ENCODE measurements at regions not wholly inside any gene's neighbourhood (a gene's known extent, or its start where the extent isn't known, plus 50 kb on each side); places are given as distances from the start of the nearest gene placed in this dataset.

DNA sequence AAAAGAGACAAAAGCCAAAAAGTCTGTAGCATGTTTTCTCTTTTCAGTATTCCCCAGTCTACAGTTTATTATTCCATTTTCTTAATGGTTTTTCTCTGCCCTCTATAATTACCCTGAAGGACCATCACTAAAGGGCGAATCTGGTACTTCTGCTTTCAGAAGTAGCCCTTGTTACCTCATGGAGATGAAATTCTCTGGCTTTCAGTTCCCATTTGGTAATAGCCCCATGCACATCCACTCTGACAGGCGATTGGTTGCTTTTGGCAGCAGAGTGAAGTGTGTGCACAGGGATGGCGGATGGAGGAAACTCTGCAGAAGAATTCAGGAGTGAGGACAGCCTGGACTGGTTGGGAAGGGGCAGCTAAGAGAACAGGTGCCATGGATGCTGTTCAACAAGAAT, 66.3 kb upstream of the NABP1 start:
- ATAC-seq (ENCODE audit: insufficient read depth, low read depth) (no peak), DNase-seq (no peak)
- H2AFZ ChIP-seq (ENCODE audit: low read depth, low read length): no peak overlapping the region
- no peaks in the 10 kb centered on the region for H3K9me3 ChIP-seq (ENCODE audit: insufficient read depth, low read length, severe bottlenecking)
- no peak overlapping the region for H3K4me3 ChIP-seq (ENCODE audit: low read depth in 1 of 2, low read length in 2 of 2)
- no peak overlapping the region for H3K27ac ChIP-seq (ENCODE audit: low read length)
- no peaks in the 10 kb centered on the region for H4K20me1 ChIP-seq (ENCODE audit: insufficient read depth, low read length)
- H3K36me3 ChIP-seq (ENCODE audit: insufficient read depth, low read length): no peaks in the 10 kb centered on the region
- H3K79me2 ChIP-seq (ENCODE audit: insufficient read depth, low read length): no peaks in the 10 kb centered on the region
- no peak overlapping the region for H3K9ac ChIP-seq (ENCODE audit: low read depth, low read length)
- no peak overlapping the region for H3K4me2 ChIP-seq (ENCODE audit: insufficient read depth, low read length)
- H3K4me1 ChIP-seq (ENCODE audit: insufficient read depth, low read length): peaks cover under 1% of the 10 kb centered on the region; the same call in 1 of the 2 replicates
- no peaks in the 10 kb centered on the region for H3K27me3 ChIP-seq (ENCODE audit: insufficient read depth, low read length, poor library complexity)
- TF ChIP-seq EZH2 (IDR thresholded peaks at IDR 0.05; ENCODE audit: borderline replicate concordance, low read depth, low read length, severe bottlenecking): no peak
- no peak for TF ChIP-seq CTCF (IDR thresholded peaks at IDR 0.05; ENCODE audit: borderline replicate concordance, extremely low read depth, low read length, poor library complexity, severe bottlenecking)

DNA sequence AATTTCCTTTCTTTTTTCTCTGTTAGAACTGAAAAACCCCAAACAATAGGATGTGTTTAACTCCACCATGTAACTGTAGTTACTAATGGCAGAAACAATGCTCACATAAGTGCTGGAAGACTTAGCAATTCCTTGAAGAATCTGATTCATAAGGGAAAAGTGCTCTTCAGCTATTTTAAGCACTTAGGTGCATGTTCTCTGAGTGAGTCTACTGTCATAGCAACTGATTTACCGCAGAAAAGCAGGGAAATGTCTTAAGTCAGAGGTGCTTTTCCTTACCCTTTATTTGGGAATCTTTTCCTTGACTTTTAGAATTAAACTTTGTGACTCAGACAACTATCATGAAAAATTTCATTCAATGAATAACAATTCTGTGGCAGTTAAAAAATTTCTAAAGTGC, 65.4 kb upstream of the NABP1 start:
- Histone ChIP-seq H3K4me2 (ENCODE audit: insufficient read depth, low read length) (no peak overlapping the region), H3K36me3 (ENCODE audit: insufficient read depth, low read length) (no peaks in the 10 kb centered on the region), H2AFZ (ENCODE audit: low read depth, low read length) (no peak overlapping the region; the same call in 1 of the 2 replicates), H3K27me3 (ENCODE audit: insufficient read depth, low read length, poor library complexity) (no peaks in the 10 kb centered on the region), H3K4me1 (ENCODE audit: insufficient read depth, low read length) (peaks cover 10% of the 10 kb centered on the region), H3K9ac (ENCODE audit: low read depth, low read length) (no peak overlapping the region), H3K79me2 (ENCODE audit: insufficient read depth, low read length) (no peaks in the 10 kb centered on the region), H3K27ac (ENCODE audit: low read length) (no peak overlapping the region), H4K20me1 (ENCODE audit: insufficient read depth, low read length) (no peaks in the 10 kb centered on the region), H3K4me3 (ENCODE audit: low read depth in 1 of 2, low read length in 2 of 2) (no peak overlapping the region), H3K9me3 (ENCODE audit: insufficient read depth, low read length, severe bottlenecking) (no peaks in the 10 kb centered on the region)
- no peak for TF ChIP-seq CTCF (IDR thresholded peaks at IDR 0.05; ENCODE audit: borderline replicate concordance, extremely low read depth, low read length, poor library complexity, severe bottlenecking)
- TF ChIP-seq EZH2 (IDR thresholded peaks at IDR 0.05; ENCODE audit: borderline replicate concordance, low read depth, low read length, severe bottlenecking): no peak
- ATAC-seq (ENCODE audit: insufficient read depth, low read depth): no peak
- DNase-seq: no peak

- peaks cover 27% of the 10 kb centered on the region for H3K4me1 ChIP-seq (ENCODE audit: insufficient read depth, low read length)
- no peak overlapping the region for H3K27ac ChIP-seq (ENCODE audit: low read length)
- H2AFZ ChIP-seq (ENCODE audit: low read depth, low read length): no peak overlapping the region
- no peak for ATAC-seq (ENCODE audit: insufficient read depth, low read depth)
- DNase-seq: no peak
- TF ChIP-seq EZH2 (IDR thresholded peaks at IDR 0.05; ENCODE audit: borderline replicate concordance, low read depth, low read length, severe bottlenecking) (no peak), CTCF (IDR thresholded peaks at IDR 0.05; ENCODE audit: borderline replicate concordance, extremely low read depth, low read length, poor library complexity, severe bottlenecking) (no peak)
- H3K4me3 ChIP-seq (ENCODE audit: low read depth in 1 of 2, low read length in 2 of 2): no peak overlapping the region
- no peak overlapping the region for H3K9ac ChIP-seq (ENCODE audit: low read depth, low read length)
- no peaks in the 10 kb centered on the region for H3K9me3 ChIP-seq (ENCODE audit: insufficient read depth, low read length, severe bottlenecking)
- H3K36me3 ChIP-seq (ENCODE audit: insufficient read depth, low read length): no peaks in the 10 kb centered on the region
- H3K27me3 ChIP-seq (ENCODE audit: insufficient read depth, low read length, poor library complexity): no peaks in the 10 kb centered on the region
- H4K20me1 ChIP-seq (ENCODE audit: insufficient read depth, low read length): no peaks in the 10 kb centered on the region
- H3K79me2 ChIP-seq (ENCODE audit: insufficient read depth, low read length): no peaks in the 10 kb centered on the region
- H3K4me2 ChIP-seq (ENCODE audit: insufficient read depth, low read length): no peak overlapping the region
Observed at GRCh38 chr2:191614759-191615158, 63.2 kb upstream of the NABP1 start.

GRCh38 chr2:191615596-191615995, 62.3 kb upstream of the NABP1 start:
- H3K4me1 ChIP-seq (ENCODE audit: insufficient read depth, low read length): peaks cover 27% of the 10 kb centered on the region
- TF ChIP-seq EZH2 (IDR thresholded peaks at IDR 0.05; ENCODE audit: borderline replicate concordance, low read depth, low read length, severe bottlenecking) (no peak), CTCF (IDR thresholded peaks at IDR 0.05; ENCODE audit: borderline replicate concordance, extremely low read depth, low read length, poor library complexity, severe bottlenecking) (no peak)
- H3K4me3 ChIP-seq (ENCODE audit: low read depth in 1 of 2, low read length in 2 of 2): no peak overlapping the region
- H3K4me2 ChIP-seq (ENCODE audit: insufficient read depth, low read length): no peak overlapping the region
- H3K9me3 ChIP-seq (ENCODE audit: insufficient read depth, low read length, severe bottlenecking): no peaks in the 10 kb centered on the region
- no peak overlapping the region for H3K9ac ChIP-seq (ENCODE audit: low read depth, low read length)
- no peak for DNase-seq
- H3K27ac ChIP-seq (ENCODE audit: low read length): no peak overlapping the region
- no peak overlapping the region for H2AFZ ChIP-seq (ENCODE audit: low read depth, low read length)
- no peaks in the 10 kb centered on the region for H4K20me1 ChIP-seq (ENCODE audit: insufficient read depth, low read length)
- ATAC-seq (ENCODE audit: insufficient read depth, low read depth): no peak
- H3K27me3 ChIP-seq (ENCODE audit: insufficient read depth, low read length, poor library complexity): no peaks in the 10 kb centered on the region
- H3K79me2 ChIP-seq (ENCODE audit: insufficient read depth, low read length): no peaks in the 10 kb centered on the region
- H3K36me3 ChIP-seq (ENCODE audit: insufficient read depth, low read length): no peaks in the 10 kb centered on the region
